Immature natural killer cell (primary cell): ENCODE measurements at regions not wholly inside any gene's neighbourhood (a gene's known extent, or its start where the extent isn't known, plus 50 kb on each side); places are given as distances from the start of the nearest gene placed in this dataset.
"Not testable (repeated sequence)": the region's sequence is repeated elsewhere in the genome, so short reads cannot be mapped to it uniquely, and the experiment has no call there.

Experiments
- DNase-seq, 3 donors: peaks; one replicate each; pipeline ENCODE4 v3.0.0; 2022; ENCODE audit warnings: mixed read lengths in 1 of 3
- H3K27ac Mint-ChIP-seq, 6 donors: one replicate each; pipeline ENCODE4 v1.8.0; 2020; ENCODE audit warnings: mixed read lengths in 6 of 6, mild to moderate bottlenecking in 5 of 6, inconsistent platforms in 4 of 6, moderate library complexity in 3 of 6
- H3K27me3 Mint-ChIP-seq, 3 donors: one replicate each; pipeline ENCODE4 v1.8.0; 2020 to 2021; ENCODE audit warnings: low read depth in 3 of 3, mild to moderate bottlenecking in 3 of 3, mixed read lengths in 3 of 3, moderate library complexity in 3 of 3, inconsistent platforms in 1 of 3
- H3K36me3 Mint-ChIP-seq, 3 donors: one replicate each; pipeline ENCODE4 v1.8.0; 2020; ENCODE audit warnings: mixed read lengths in 3 of 3, inconsistent platforms in 2 of 3, mild to moderate bottlenecking in 2 of 3
- H3K4me1 Mint-ChIP-seq, 2 donors: one replicate each; pipeline ENCODE4 v1.8.0; 2020; ENCODE audit warnings: inconsistent platforms in 2 of 2, mild to moderate bottlenecking in 2 of 2, mixed read lengths in 2 of 2, moderate library complexity in 1 of 2
- H3K4me3 Mint-ChIP-seq, 5 donors: one replicate each; pipeline ENCODE4 v1.8.0; 2020; ENCODE audit warnings: mild to moderate bottlenecking in 5 of 5, mixed read lengths in 5 of 5, inconsistent platforms in 3 of 5, moderate library complexity in 3 of 5
- H3K9me3 Mint-ChIP-seq, 6 donors: one replicate each; pipeline ENCODE4 v1.8.0; 2020; ENCODE audit warnings: mild to moderate bottlenecking in 6 of 6, mixed read lengths in 6 of 6, inconsistent platforms in 4 of 6, moderate library complexity in 3 of 6

- Mint-ChIP-seq H3K27me3 (no peaks in the 10 kb centered on the region), H3K9me3 (no peaks in the 10 kb centered on the region), H3K36me3 (no peaks in the 10 kb centered on the region), H3K4me1 (no peaks in the 10 kb centered on the region), H3K4me3 (no peak overlapping the region), H3K27ac (no peak overlapping the region)
- no peak for DNase-seq
These were observed 331.1 kb upstream of the FSTL5 start for GRCh38 chr4:162494935-162495334.

GRCh38 chr4:162485486-162485885 is 321.7 kb upstream of the FSTL5 start:
- DNase-seq: no peak
- no peaks in the 10 kb centered on the region for H3K36me3 Mint-ChIP-seq
- H3K9me3 Mint-ChIP-seq: peaks cover 2 to 13% (median 8%) of the 10 kb centered on the region in 6 donors
- no peak overlapping the region for H3K4me3 Mint-ChIP-seq
- H3K4me1 Mint-ChIP-seq: no peaks in the 10 kb centered on the region
- H3K27me3 Mint-ChIP-seq: peaks cover 0 to 1% (median 0%) of the 10 kb centered on the region in 3 donors
- H3K27ac Mint-ChIP-seq: no peak overlapping the region

GRCh38 chr4:162475246-162475645 is 311.4 kb upstream of the FSTL5 start:
- no peak overlapping the region for H3K4me3 Mint-ChIP-seq
- H3K4me1 Mint-ChIP-seq: no peaks in the 10 kb centered on the region

GRCh38 chr4:162469977-162470376 is 306.2 kb upstream of the FSTL5 start:
- Mint-ChIP-seq H3K9me3 (peaks cover 2 to 9% (median 4%) of the 10 kb centered on the region in 6 donors), H3K27me3 (no peaks in the 10 kb centered on the region), H3K27ac (no peak overlapping the region), H3K36me3 (no peaks in the 10 kb centered on the region), H3K4me3 (no peak overlapping the region), H3K4me1 (no peaks in the 10 kb centered on the region)
- no peak for DNase-seq

More at GRCh38 chr4:162475246-162475645, 311.4 kb upstream of the FSTL5 start:
- H3K36me3 Mint-ChIP-seq: no peaks in the 10 kb centered on the region
- H3K27me3 Mint-ChIP-seq: no peaks in the 10 kb centered on the region
- no peak overlapping the region for H3K27ac Mint-ChIP-seq
- H3K9me3 Mint-ChIP-seq: peaks cover 0 to 24% (median 12%) of the 10 kb centered on the region in 6 donors
- no peak for DNase-seq

GRCh38 chr4:162465356-162465755 is 301.6 kb upstream of the FSTL5 start:
- DNase-seq, H3K4me1 Mint-ChIP-seq, H3K4me3 Mint-ChIP-seq, H3K27me3 Mint-ChIP-seq, H3K27ac Mint-ChIP-seq, H3K36me3 Mint-ChIP-seq: not testable (repeated sequence)
- peaks cover 2 to 17% (median 9%) of the 10 kb centered on the region in 6 donors for H3K9me3 Mint-ChIP-seq

GRCh38 chr4:162461952-162462351 is 298.2 kb upstream of the FSTL5 start:
- no peak for DNase-seq
- no peaks in the 10 kb centered on the region for H3K36me3 Mint-ChIP-seq
- no peak overlapping the region for H3K4me3 Mint-ChIP-seq
- H3K4me1 Mint-ChIP-seq: no peaks in the 10 kb centered on the region
- H3K27ac Mint-ChIP-seq: no peak overlapping the region
- H3K27me3 Mint-ChIP-seq: peaks cover 0 to 2% (median 0%) of the 10 kb centered on the region in 3 donors
- H3K9me3 Mint-ChIP-seq: peaks cover 0 to 18% (median 11%) of the 10 kb centered on the region in 6 donors

- Mint-ChIP-seq H3K9me3 (peaks cover 0 to 17% (median 6%) of the 10 kb centered on the region in 6 donors), H3K27me3 (no peaks in the 10 kb centered on the region), H3K27ac (no peak overlapping the region), H3K4me3 (no peak overlapping the region), H3K36me3 (no peaks in the 10 kb centered on the region), H3K4me1 (no peaks in the 10 kb centered on the region)
- no peak for DNase-seq
These were observed 294.3 kb upstream of the FSTL5 start for GRCh38 chr4:162458051-162458450.

GRCh38 chr4:162457071-162457865 is 293.5 kb upstream of the FSTL5 start:
- DNase-seq: no peak
- Mint-ChIP-seq H3K4me3 (no peak overlapping the region), H3K27ac (no peak overlapping the region), H3K27me3 (no peaks in the 10 kb centered on the region), H3K9me3 (peaks cover 0 to 16% (median 6%) of the 10 kb centered on the region in 6 donors), H3K36me3 (no peaks in the 10 kb centered on the region), H3K4me1 (no peaks in the 10 kb centered on the region)

- DNase-seq: no peak
- H3K9me3 Mint-ChIP-seq: peaks cover 0 to 16% (median 5%) of the 10 kb centered on the region in 6 donors
- no peak overlapping the region for H3K27ac Mint-ChIP-seq
- no peaks in the 10 kb centered on the region for H3K36me3 Mint-ChIP-seq
- no peaks in the 10 kb centered on the region for H3K27me3 Mint-ChIP-seq
- no peaks in the 10 kb centered on the region for H3K4me1 Mint-ChIP-seq
- no peak overlapping the region for H3K4me3 Mint-ChIP-seq
These were observed 292.3 kb upstream of the FSTL5 start for GRCh38 chr4:162456106-162456505.

GRCh38 chr4:162450531-162451035 is 286.8 kb upstream of the FSTL5 start:
- H3K27ac Mint-ChIP-seq: no peak overlapping the region
- no peaks in the 10 kb centered on the region for H3K36me3 Mint-ChIP-seq
- peaks cover 0 to 4% (median 0%) of the 10 kb centered on the region in 3 donors for H3K27me3 Mint-ChIP-seq

GRCh38 chr4:162443510-162443909 is 279.7 kb upstream of the FSTL5 start:
- peaks cover 2 to 11% (median 7%) of the 10 kb centered on the region in 6 donors for H3K9me3 Mint-ChIP-seq
- H3K27ac Mint-ChIP-seq: no peak overlapping the region
- H3K36me3 Mint-ChIP-seq: no peaks in the 10 kb centered on the region
- peaks cover 0 to 4% (median 0%) of the 10 kb centered on the region in 3 donors for H3K27me3 Mint-ChIP-seq
- H3K4me1 Mint-ChIP-seq: no peaks in the 10 kb centered on the region
- H3K4me3 Mint-ChIP-seq: no peak overlapping the region
- DNase-seq: no peak

More at GRCh38 chr4:162450531-162451035, 286.8 kb upstream of the FSTL5 start:
- Mint-ChIP-seq H3K4me1 (no peaks in the 10 kb centered on the region), H3K9me3 (peaks cover 0 to 14% (median 5%) of the 10 kb centered on the region in 6 donors), H3K4me3 (no peak overlapping the region)
- no peak for DNase-seq

GRCh38 chr4:162442128-162442527 is 278.3 kb upstream of the FSTL5 start:
- Mint-ChIP-seq H3K36me3 (no peaks in the 10 kb centered on the region), H3K9me3 (peaks cover 2 to 19% (median 9%) of the 10 kb centered on the region in 6 donors), H3K27ac (no peak overlapping the region), H3K4me1 (no peaks in the 10 kb centered on the region), H3K27me3 (peaks cover 0 to 2% (median 0%) of the 10 kb centered on the region in 3 donors), H3K4me3 (no peak overlapping the region)
- no peak for DNase-seq

GRCh38 chr4:162422312-162422711 is 258.5 kb upstream of the FSTL5 start:
- no peaks in the 10 kb centered on the region for H3K36me3 Mint-ChIP-seq
- DNase-seq: no peak
- H3K4me3 Mint-ChIP-seq: no peak overlapping the region
- H3K27me3 Mint-ChIP-seq: no peaks in the 10 kb centered on the region
- no peak overlapping the region for H3K27ac Mint-ChIP-seq
- no peaks in the 10 kb centered on the region for H3K4me1 Mint-ChIP-seq
- H3K9me3 Mint-ChIP-seq: peaks cover 6 to 32% (median 17%) of the 10 kb centered on the region in 6 donors

- no peaks in the 10 kb centered on the region for H3K4me1 Mint-ChIP-seq
- H3K9me3 Mint-ChIP-seq: peaks cover 5 to 41% (median 10%) of the 10 kb centered on the region in 6 donors
- no peaks in the 10 kb centered on the region for H3K27me3 Mint-ChIP-seq
- DNase-seq: no peak
- no peak overlapping the region for H3K4me3 Mint-ChIP-seq
- no peak overlapping the region for H3K27ac Mint-ChIP-seq
- H3K36me3 Mint-ChIP-seq: no peaks in the 10 kb centered on the region
These were observed 247.1 kb upstream of the FSTL5 start for GRCh38 chr4:162410854-162411253.
